TTC549 (cell line): ENCODE measurements at regions not wholly inside any gene's neighbourhood (a gene's known extent, or its start where the extent isn't known, plus 50 kb on each side); places are given as distances from the start of the nearest gene placed in this dataset.
"Not testable (repeated sequence)": the region's sequence is repeated elsewhere in the genome, so short reads cannot be mapped to it uniquely, and the experiment has no call there.

ENCODE experiments used
- FAIRE-seq: peaks from 2 replicates; lab custom pipeline; 2012; peaks lifted over from hg19 to GRCh38; lab: Jason Lieb, UNC

DNA sequence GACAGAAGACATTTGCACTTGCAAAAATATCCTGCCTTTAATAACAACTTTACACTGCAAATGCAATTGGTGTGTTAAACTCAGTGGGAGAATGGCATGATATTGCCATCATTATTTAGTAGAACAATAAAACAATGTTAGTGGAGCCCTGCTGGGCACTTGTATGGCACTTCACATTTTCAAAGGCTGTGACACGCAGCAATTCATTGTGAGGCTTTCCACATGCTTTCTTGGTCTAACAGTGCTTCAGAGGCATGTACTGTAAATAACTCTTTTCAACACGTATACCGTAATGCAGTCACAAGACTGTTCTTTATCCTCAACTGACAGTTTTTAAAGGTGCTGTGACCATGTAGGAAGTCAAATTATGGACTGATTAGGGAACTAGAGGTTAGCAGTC is 155.5 kb upstream of the EPB41L4A start:
- FAIRE-seq: no peak

DNA sequence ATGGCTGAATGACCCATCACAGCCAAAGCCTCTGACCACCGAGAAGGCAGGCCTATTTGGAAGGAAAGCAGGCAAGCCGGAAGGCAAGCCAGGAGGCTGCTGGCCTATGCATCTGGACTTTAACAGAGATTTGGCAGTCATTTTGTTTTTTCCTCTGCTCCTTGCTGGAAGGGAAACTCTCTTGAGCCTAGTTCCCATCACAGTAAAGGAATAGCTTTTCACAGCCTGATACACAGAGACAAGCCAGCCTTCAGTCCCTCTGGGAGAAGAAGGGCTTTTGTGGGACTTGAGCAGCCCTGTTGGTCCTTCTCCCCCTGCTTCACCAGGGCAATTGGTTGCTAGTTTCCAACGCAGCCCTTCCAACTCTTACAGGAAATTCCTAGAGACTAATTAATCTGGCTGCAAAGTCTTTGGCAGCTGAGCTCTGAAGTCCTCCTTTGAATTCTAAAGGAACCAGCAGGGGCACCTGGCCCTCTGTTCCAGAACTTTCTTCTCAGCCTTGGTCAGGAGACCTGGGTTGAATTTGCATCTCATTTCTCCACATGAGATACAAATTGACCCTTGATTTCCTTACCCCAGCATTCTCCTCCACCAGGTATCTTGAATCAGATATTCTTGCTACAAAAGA is 157.3 kb upstream of the EPB41L4A start:
- FAIRE-seq: no peak

DNA sequence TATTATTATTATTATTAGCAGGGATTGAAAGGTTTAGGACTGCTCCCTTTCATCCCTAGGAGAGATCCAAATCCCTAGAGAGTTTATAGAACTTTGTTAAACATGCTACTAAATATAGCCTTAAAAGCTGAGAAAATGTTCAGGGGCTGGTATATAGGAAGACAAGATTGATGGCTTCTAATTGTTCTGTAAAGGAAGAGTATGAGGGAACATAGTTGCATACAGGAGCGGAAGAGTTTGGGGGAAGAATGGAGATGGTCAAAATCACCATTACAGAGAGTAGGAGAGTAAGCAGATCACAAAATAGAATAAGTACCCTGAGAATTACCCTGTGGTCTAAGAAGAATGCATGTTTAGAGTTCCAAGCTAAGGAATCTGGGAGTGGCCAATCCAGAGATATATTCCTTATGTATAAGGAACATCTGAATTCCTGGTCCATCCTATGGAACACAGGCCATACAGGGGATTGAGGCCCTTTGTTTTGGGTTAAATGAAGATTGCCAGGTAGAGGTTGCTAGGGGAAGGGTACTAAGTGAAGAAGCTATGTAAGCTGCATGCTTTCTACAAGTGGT is 158.0 kb upstream of the APC start:
- no peak for FAIRE-seq

DNA sequence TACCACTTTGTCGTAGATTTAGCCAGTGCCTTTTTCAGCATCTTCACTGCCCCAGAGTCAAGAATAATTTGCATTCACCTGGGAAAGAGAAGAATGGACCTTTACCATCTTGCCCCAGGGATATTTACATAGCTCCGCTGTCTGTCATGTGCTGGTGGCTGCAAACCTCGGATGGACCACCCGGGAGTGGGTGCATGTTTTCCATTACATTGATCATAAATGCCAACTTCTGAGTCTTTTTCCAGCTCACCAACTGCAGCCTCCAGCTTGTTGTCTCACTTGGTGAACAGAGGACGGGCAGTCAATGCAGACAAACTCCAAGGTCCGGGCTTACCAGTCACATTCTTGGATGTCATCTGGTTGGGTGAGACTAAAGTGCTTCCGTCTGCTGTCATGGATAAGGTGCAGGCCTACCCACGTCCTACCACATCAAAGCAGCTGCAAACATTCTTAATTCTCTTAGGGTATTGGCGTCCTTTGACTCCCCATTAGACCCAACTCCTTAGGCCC is 155.8 kb upstream of the APC start:
- no peak for FAIRE-seq

DNA sequence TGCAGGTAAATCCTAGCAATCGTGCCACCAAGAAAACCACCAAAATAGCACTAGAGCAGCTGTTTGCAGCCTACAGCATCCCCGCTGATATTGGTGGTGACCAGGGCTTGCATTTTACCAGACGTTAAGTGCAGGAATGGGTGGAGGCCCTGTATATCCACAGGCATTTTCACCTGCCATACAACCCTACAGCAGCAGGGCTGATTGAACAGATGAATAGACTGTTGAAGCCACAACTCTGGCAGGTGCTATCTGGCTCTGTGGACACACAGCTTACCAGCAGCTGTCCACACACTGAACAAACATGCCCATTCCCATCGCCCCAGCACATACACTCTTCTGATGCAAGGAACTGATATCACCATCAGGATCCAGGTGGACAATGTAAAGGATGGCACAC is 154.5 kb upstream of the APC start:
- FAIRE-seq: no peak

DNA sequence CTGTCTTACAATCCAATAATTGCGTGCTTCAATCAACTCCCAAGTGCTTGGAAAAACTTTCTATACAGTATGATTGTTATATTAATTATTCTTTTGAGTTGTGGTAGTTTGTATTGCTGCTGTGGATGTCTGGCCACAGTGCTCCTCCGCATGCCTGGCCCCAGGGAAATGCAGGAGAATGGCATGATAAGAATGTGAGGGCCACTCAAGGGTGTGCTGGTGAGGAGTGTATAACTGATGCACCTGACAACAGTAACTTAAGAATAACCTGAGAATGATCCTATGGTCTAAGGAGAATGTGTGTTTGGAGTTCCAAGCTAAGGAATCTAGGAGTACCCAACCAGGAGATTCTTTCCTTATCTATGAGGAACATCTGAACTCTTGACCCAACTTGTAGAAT is 152.9 kb upstream of the APC start:
- FAIRE-seq: no peak

DNA sequence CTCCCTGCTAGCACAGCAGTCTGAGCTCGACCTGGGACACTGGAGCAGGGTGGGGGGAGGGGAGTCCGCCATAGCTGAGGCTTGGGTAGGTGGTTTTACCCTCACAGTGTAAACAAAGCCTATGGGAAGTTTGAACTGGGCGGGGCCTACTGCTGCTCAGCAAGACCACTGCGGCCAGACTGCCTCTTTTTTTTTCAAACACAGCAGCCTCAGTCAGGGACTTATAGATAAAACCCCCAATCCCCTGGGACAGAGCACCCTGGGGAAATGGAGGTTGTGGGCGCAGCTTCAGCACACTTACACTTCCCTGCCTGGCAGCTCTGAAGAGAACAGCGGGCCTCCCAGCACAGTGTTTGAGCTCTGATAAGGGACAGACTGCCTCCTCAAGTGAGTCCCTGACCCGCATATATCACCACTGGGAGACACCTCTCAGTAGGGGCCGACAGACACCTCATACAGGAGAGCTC is 151.1 kb upstream of the APC start:
- no peak for FAIRE-seq

DNA sequence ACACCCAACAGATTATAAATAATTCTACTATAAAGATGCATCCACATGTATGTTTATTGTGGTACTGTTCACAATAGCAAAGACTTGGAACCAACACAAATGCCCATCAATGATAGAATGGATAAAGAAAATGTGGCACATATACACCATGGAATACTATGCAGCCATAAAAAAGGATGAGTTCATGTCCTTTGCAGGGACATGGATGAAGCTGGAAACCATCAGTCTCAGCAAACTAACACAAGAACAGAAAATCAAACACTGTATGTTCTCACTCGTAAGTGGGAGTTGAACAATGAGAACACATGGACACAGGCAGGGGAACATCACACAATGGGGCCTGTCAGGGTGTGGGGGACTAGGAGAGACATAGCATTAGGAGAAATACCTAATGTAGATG is 146.8 kb upstream of the APC start:
- FAIRE-seq: not testable (repeated sequence)

DNA sequence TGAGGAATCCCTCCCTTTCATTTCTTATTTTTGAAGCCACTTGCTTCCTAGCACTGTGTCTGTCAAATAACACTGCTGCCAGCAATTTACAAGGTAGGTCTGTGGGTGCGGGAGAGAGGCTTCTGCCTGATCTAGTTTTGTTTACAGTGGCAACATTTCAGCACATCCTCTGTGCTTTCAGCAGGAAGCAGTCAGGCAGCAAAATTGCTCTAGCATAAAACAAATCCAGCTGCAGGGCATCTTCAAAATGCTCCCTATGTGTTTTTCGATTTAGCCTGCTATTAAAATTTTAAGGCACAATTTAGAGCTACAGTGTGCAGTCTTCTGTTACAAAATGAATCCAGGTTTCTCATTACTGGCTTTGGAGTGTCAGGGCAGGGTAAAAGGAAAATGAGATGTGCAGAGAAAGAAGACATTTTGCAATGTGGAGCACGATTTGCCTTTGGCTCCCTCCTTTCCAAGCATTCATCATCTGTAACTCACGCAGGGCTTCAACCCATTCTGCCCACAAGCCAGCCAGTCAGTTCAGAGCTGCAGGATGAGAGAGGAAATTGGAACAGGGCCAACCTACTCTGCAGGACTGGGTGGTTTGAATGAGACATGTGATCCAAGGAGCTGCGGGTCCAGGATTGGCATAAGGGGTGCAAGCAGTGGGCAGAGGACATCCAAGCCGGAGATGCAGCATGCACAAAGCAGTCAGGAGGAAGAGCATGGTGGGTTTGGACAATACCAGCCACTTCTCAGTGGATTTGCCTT is 143.4 kb upstream of the APC start:
- FAIRE-seq: no peak

DNA sequence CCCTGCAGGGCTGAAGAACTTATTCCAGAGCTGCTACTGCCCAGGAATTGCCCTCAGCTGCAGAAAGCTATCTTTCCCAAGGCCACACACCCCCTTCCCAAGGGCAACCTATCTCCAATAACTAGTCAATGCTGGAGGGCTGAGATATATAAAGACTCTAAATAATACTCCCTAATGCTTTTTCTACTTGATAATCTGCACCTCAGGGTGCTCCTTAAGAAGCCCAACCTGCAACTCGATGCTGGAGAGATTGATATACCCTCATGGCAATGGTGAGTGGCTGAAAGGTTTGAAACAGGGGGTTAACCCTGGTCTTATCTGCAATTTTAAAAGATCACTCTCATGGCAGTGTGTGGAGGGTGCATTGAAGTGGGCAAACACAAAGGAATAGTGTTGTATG is 142.7 kb upstream of the APC start:
- FAIRE-seq: no peak

DNA sequence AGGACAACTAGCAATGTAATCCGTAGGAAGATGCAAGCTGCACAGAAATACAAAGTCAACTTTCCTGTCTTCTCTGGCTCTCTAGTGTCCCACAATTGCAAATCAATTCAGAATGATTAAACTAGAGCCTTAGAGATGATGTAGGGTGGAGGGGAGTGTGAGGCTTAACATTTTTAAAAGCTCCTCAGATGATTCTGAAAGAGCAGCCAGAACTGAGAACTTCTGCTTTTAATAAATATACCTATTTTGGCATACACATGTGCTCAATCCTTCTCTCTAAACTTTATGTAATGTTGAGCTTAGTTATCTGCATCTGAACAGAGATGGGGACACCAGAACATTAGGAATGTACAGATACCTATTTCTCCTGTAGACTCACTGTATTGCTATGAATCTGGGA is 139.9 kb upstream of the APC start:
- no peak for FAIRE-seq

DNA sequence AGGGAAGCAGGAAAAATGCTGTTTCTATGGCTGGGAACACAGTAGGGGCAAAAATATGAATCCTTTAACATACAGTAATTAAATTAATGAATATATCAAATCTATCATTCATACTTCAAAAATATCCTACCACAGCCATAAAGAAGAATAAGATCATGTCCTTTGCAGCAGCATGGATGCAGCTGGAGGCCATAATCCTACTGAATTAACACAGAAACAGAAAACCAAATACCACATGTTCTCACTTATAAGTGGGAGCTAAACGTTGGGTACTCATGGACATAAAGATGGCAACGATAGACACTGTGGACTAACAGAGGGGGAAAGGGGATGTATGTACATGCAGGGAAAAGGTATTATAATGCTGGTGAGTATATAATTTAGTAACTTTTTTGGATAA is 137.2 kb upstream of the APC start:
- FAIRE-seq: not testable (repeated sequence)

DNA sequence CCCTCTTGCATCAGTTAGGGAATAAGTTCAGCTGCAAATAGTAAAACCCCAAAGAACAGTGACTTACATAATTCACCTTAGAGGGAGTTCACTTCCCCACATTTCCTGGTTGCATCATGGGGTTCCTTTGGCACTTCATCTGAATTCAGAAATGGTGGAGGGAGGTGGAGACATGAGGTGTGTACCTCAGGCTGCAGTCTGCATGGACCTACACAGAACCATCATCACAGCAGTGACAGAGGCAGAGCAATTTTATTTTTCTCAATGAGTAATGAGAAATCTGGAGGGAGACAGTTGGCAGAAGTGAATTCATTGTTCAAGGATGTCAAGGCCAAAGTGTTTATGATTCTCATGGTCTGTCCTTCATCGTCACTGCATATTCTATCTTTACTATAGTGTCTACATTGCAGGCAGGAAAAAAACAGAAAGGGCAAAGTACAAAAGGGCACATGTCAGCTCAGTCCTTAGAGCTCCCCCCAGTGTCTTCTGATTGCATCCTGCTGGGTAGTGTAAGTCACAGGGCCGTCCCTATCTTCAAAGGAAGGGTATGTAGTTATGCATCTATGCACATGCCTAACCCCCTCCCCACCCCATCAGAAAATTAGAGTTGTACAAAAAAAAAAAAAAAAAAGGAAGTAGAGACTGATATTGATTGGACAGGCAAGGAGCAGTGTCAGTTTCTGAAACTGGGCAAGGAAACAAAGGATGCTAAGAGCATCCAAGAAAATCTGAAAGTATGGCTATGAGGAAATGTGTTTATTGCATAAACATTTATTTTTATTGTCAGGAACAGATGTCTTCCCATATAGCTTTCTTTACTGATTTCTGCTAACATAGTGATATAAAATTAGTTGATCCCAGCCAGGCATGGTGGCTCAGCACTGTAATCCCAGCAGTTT is 132.7 kb upstream of the APC start:
- no peak for FAIRE-seq

DNA sequence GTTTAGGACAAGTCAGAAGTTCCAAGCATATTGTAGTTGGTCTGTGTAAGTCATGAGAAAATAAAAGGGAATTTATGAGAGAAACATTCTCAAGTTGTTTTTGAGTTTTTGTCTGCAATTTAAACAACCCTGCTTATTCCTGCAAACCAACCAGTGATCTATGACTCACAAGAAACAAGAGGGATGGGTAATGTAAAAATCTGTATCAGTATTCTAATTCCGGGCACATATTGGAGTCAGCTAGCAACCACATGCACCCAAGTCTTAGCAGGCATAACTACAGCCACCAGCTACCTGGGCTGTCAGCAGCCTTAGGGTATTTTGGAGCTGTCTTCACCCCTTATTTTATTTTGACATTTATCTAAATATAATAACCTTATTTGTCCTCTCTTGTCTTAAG is 128.7 kb upstream of the APC start:
- no peak for FAIRE-seq

DNA sequence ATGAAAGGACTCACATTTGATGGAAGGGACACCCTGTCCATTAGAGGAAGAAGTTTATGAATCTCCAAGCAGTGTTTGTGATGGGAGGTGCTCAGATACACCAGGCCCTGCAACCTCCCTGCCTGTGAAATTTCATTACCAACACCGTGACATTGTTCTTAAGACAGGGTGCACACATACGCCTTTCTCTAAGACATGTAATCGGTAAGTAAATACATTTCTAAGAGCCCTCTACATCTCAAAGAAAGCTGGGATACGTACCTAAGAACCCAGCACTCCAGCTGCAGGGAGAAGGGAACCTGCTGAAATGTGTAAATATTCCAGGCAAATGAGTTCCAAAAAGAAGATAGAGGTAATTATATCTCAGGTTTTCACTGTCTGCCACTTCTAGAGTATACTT is 125.0 kb upstream of the APC start:
- no peak for FAIRE-seq

DNA sequence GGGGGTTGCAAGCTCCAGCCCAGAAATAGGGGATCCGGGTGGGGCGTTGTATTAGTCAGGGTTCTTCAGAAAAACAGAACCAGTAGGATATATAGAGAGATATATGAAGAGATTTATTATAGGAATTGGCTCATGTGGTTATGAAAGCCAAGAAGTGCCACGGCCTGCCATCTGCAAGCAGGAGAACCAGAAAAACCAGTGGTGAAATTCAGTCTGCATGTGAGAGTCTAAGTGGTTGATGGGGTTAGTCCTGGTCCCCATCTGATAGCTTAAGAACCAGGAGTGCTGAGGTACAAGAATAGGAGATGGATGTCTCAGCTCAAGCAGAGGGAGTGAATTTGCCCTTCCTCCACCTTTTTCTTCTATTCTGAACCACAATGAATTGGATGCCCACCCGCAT is 123.4 kb upstream of the APC start:
- FAIRE-seq: no peak

DNA sequence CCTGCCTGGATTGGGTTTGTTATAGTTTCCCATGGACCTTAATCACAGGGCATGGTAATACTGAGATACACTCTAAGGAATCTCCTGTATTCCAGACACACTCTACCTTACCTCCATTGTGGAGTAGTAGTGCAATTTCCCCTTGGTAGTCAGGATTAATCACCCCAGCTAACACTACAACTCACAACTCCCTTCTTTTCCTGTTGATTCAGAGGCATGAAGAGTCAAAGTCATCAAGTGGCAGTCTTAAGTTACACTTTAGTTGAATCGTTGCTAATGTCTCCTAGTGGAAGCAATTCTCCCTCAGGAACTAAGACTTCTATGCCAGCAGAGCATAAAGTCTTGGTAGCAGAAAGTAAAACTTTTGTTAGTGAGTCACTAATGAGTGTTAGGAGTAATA is 122.7 kb upstream of the APC start:
- no peak for FAIRE-seq

DNA sequence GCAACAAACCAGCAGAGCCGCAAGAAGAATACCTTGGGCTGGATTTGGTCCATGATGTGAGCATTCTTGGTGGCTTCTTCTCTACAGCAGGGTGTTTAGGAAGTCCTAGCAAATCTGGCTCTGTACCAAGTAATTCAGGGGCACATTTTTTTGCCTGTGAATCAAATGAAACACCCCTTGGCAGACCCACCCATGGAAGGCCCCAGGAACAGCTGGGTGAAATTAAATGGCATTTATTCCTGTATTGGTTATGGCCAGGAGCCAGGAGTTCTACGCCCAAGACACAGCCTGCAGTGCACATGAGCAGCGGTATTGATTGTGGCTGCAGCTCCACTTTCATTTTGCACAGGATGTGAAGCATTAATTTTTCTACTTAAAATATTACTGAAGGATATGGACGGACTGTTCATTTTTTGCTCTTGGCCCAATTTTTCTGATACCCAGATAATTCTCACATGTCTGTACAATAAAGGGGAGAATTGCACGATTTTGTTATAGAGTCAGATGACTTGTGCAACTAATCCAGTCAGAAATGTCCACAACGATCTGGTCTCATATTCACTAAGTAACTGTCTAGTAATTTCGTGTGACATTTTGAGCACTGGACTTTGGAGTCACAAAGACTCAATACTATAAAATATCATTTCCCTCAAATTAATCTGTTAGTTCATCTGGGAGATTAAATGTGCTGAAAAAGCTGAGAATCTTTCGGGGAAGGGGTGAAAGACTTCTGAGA is 120.7 kb upstream of the APC start:
- no peak for FAIRE-seq

DNA sequence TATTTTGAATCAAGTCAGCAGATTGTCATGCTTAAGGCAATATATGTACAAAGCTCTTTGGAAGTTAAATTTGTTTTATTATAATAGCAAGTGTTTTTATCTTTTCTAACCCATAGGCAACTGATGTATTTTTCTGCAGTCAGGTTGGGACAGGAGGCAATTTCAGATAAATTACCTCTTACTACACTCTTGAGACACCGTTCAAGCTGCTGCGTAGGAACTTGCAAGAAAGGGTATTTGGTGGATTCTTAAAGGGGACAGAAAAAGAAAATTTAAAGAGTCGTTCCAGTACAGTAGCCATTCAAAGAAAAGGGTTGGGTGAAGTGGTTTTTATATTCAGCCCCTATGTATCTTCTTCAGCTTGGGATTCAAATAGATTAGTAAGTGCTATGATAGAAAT is 112.4 kb upstream of the APC start:
- FAIRE-seq: no peak

DNA sequence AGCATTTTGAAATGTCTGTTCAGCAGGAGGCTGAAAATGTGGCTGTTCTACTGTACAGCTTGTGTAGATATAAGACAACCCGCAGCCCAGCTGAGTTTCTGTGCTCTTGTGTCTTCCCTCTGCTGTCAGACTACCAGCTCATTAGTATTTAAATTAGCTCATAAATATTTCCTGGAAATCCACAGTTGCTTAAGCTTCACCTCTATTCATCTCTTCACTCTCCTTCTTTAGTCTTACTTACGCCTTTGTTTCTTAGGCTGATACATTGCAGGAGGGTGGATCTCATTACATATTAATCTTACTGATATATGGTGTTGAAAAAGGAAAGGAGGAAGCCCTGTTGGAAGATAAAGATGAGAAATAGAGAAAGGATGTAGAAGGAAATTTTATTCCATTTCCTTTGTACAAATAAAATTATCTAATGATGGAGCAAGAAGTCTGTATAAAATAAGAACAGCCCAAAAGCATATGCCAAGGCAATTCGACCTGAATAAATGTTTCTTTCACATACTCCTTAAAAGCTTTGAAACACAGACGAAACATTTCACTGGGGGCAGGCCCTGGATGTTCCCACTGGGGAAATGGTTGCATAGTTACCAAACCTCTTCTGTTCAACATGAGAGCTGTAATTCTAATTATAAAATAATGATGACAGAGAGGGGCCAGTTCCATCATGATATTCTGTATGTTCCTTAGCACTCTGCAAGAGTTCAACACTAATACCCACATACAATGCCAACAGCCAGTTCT is 111.8 kb upstream of the APC start:
- FAIRE-seq: no peak

DNA sequence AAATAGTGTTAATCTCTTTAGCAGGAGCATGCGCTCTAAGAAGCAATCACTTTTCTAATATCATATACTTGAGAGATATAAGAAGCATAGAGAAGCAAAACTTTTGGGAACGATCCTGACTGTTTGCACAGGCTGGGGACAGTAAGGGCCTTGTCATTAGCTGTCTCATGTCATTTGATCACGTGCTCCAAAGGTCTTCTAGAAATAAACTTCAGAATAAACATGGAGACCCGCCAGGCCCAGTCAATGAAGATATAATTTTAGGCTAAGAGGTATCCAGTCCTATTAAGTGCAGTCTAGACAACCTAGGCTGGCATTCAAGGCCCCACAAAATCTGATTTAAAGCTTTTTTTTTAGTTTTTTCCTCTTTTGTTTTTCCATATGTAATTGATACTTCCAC is 111.0 kb upstream of the APC start:
- FAIRE-seq: no peak
